NCI-H187 (cell line): ENCODE measurements at regions not wholly inside any gene's neighbourhood (a gene's known extent, or its start where the extent isn't known, plus 50 kb on each side); places are given as distances from the start of the nearest gene placed in this dataset.
"Not testable (repeated sequence)": the region's sequence is repeated elsewhere in the genome, so short reads cannot be mapped to it uniquely, and the experiment has no call there.

Experiments used
- DNase-seq, 2 experiments: peaks; one replicate each; lab custom pipeline; 2025; lab: John Stamatoyannopoulos, UW

DNA sequence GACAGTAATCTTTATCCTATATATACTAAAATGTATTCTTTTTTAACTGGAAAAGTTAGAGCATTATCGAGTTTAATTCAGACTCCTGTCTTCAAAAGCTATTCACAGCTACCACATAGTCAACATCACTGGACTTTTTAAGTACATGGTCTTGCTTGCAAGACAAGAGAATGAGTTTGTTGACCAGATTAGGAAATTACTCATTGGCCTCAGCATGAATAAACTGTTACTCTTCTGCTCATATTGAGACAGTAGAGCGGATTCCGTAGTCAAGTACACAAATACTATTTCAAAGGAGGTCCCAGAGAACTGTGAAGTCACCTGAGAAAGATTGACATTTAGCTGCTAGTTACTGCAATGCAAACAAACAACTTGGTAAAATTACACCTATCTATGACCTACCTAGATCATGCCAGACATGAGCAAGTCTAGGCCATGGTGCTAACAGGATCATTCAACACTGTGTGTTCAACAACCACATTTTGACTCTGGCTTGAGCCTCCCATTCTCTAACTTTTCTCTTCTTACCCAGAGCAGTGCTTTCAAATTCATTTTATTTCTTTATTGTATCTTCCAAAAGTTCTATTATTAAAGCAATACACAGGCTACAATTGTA is 280.9 kb downstream of the NEBL start:
- no peak for DNase-seq

- no peak for DNase-seq
Measured at GRCh38 chr10:20615395-20615794, 281.7 kb downstream of the NEBL start.

DNA sequence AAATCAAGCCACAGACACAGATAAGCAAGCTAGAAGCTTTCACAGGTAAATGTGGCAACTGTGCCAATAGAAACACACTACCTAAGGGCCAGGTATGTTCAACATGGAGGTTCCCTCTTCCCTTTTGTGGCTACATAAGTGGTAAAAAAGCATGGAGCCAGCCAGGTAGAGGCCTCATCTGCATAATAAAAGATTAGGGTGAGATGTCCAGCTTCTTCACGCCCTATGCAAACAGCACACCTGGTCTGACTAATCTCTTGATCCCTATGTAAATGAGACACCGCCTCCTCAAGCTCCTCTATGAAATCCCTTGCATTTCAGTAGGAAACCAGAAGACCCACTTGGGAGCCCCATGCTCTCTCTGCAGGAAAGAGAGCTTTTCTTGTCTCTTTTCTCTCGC is 282.2 kb downstream of the NEBL start:
- DNase-seq, result no peak

DNA sequence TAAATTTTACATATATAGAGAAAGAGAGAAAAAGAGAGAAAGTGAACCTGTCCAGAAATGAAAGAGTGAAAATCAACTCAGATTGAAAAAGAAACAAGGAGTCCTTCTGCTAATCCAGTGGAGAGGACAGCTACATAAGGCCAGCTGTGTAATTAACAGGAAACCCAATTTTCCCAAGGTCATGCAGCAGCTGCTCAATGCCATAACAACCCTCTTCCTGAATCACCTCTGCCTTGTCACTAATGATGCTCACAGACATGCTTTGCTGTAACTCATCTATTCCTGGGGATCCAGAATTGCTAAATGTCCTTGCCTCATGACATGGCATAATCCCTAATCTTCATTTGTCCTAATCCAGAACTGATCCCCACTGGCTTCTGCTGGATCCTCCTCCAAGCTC is 288.6 kb downstream of the NEBL start:
- no peak for DNase-seq

GRCh38 chr10:20606985-20607384 is 290.1 kb downstream of the NEBL start:
- DNase-seq, result no peak

DNA sequence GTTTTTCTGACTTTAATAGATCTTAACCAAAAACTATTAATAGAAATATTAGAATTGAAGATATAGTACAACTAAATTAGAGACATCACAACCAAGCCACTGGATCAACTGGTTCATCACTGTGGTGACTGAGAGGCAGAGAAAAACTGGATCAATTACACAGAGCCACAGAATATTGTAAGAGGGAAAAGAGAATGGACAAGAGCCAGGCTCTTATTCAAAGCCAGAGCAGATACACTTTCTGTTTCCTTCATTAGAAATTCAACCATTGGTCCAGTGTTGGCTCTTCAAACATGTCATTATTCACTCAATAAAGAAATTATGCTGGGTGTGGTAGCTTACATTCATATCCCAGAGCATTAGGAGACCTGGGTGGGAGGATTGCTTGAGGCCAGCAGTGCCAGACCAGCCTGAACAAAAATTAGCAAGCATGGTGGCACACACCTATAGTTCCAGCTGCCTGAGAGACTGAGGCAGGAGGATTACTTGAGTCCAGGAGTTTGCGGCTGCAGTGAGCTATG is 295.1 kb downstream of the NEBL start:
- no peak for DNase-seq

GRCh38 chr10:20598590-20598989 is 298.5 kb downstream of the NEBL start:
- no peak for DNase-seq

- DNase-seq, result no peak
Measured at GRCh38 chr10:20596911-20597310, 300.2 kb downstream of the NEBL start.

- no peak for DNase-seq
Measured at GRCh38 chr10:20596065-20596755, 300.9 kb downstream of the NEBL start.

- DNase-seq, result no peak
Measured at GRCh38 chr10:20593649-20594048, 303.5 kb downstream of the NEBL start.

DNA sequence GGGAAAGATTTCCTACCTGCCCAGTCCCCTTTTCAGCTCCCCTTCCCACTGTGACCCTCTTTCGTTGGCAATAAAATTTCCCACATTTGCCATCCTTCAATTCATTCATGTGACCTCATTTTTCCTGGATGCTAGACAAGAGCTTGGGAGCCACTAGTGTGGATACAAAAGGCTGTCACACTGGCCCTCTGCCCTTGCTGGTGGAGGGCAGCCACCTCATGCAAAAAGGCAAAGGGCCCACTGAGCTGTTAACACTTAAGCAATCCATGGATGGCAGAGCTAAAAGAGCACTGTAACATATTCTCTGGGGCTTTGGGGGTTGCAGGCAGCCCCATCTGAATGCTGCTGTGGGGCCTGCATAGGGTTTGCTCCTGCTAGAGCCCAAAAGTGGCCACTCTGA is 315.1 kb downstream of the NEBL start:
- no peak for DNase-seq

DNA sequence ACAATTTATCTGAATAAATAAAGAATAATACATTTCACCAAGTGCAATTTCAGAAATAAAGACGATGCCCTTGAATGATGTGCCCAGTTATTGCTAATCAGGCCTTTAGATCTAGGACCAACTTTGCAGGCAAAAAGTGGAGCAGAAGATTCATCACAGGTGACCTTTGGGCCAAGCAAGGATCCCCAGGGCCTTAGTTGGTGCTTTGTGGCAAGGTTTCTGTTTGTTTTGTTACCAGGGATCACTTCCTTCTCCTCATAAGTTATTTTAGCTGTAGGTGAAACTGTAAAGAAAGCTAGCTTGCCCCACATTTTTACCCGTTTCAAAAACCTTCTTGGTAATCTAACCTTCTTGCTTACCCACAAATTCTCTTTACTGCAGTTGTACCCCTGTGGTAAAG is 323.2 kb downstream of the NEBL start:
- no peak for DNase-seq

GRCh38 chr10:20555990-20556389 is 341.1 kb downstream of the NEBL start:
- DNase-seq, result not testable (repeated sequence)

GRCh38 chr10:20552382-20552781 is 344.7 kb downstream of the NEBL start:
- DNase-seq, result no peak

- no peak for DNase-seq
Measured at GRCh38 chr10:20551761-20552160, 345.4 kb downstream of the NEBL start.

DNA sequence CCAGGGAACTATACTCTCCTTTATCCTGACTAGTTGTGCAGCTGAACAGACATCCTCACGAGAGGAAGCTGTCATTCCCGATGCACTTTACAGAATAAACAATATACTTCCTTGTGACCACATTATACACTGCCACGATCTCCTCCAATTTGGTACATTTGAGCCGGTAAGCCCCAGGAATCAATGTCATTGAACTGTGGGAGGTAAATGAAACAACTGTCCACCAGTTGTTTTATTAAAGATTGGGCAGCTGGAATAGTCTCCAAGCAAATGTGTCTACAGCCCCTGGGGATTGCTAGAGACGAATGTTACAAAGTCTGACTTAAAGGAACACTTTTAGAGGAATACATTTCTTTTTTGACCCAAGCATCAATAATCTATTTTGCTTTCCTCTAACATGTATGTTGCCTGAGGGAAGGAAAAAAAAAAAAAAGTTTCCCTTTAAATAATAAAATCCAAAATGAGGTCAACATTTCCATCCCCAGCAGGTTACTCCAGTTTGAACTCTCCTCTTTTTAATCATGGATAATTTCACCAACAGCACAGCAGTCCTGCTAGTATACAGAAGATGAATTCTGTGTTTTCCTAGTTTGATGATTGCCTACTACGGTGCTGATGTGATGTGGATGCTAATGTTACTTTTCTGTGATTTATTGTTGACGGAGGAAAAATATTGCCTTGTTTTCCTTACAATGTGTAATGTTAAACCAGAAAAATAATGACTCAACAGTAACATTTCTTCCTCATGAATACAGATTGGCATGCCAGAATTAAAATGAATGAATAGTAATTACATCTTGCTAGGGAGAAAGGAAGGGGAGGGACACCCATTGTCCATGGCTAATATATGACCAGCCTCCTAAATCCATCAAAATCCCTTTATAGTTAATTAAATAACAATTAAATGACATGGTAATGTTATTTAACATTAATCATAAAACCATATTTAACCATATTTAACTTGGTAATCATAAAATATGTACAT is 360.9 kb downstream of the NEBL start:
- no peak for DNase-seq

DNA sequence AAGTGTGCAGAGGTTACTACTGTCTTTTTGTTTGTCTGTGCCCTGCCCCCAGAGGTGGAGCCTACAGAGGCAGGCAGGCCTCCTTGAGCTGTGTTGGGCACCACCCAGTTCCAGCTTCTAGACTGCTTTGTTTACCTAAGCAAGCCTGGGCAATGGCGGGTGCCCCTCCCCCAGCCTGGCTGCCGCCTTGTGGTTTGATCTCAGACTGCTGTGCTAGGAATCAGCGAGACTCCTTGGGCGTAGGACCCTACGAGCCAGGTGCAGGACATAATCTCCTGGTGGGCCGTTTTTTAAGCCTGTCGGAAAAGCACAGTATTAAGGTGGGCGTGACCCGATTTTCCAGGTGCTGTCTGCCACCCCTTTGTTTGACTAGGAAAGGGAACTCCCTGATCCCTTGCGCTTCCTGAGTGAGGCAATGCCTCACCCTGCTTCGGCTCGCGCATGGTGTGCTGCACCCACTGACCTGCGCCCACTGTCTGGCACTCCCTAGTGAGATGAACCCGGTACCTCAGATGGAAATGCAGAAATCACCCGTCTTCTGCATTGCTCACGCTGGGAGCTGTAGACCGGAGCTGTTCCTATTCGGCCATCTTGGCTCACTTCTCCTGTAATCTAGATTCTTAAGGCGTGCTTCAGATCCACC is 365.7 kb downstream of the NEBL start:
- DNase-seq, result peak; percentile 3 to 6

- DNase-seq, result no peak
Measured at GRCh38 chr10:20521186-20521585, 375.9 kb downstream of the NEBL start.

DNA sequence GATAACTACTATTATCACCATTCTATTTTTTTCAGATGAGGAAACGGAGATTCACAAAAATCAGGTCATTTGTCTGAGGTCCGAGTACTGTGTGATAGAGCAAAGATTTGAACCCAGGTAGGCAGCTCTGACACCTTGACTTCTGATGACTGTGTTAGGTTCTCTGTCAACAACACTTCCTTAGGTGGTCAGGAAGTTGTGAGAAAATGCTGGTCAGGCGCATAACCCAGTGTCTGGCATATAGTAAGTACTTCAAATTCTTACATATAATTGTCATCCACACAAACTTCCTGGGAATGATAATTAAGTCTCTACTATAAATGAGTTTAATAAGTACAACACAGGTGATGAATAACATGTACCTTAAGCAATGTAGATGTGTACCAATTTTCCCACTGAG is 381.5 kb downstream of the NEBL start:
- DNase-seq, result no peak

GRCh38 chr10:20512631-20513030 is 384.5 kb downstream of the NEBL start:
- DNase-seq, result no peak

- no peak for DNase-seq
Measured at GRCh38 chr10:20508921-20509320, 388.2 kb downstream of the NEBL start.
